ENCODE measurements at regions not wholly inside any gene's neighbourhood (a gene's known extent, or its start where the extent isn't known, plus 50 kb on each side); places are given as distances from the start of the nearest gene placed in this dataset.
"Not testable (repeated sequence)": the region's sequence is repeated elsewhere in the genome, so short reads cannot be mapped to it uniquely, and the experiment has no call there.

DNA sequence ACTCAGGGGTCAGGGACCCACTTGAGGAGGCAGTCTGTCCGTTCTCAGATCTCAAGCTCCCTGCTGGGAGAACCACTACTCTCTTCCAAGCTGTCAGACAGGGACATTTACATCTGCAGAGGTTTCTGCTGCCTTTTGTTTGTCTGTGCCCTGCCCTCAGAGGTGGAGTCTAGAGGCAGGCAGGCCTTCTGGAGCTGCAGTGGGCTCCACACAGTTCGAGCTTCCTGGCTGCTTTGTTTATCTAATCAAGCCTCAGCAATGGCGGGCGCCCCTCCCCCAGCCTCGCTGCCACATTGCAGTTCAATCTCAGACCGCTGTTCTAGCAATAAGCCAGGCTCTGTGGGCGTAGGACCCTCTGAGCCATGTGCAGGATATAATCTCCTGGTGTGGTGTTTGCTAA lies 233.0 kb downstream of the OTUD1 start:
- not testable (repeated sequence) for H3K4me3 ChIP-seq (ENCODE audit: low read length); H3K4me1 ChIP-seq (ENCODE audit: insufficient read depth, low read length); H3K27ac ChIP-seq (ENCODE audit: low read length); H3K9ac ChIP-seq (ENCODE audit: low read depth, low read length); H3K9me3 ChIP-seq (ENCODE audit: insufficient read depth, low read depth, low read length); H3K27me3 ChIP-seq (ENCODE audit: insufficient read depth, low read length); H3K36me3 ChIP-seq (ENCODE audit: insufficient read depth, low read depth, low read length)

DNA sequence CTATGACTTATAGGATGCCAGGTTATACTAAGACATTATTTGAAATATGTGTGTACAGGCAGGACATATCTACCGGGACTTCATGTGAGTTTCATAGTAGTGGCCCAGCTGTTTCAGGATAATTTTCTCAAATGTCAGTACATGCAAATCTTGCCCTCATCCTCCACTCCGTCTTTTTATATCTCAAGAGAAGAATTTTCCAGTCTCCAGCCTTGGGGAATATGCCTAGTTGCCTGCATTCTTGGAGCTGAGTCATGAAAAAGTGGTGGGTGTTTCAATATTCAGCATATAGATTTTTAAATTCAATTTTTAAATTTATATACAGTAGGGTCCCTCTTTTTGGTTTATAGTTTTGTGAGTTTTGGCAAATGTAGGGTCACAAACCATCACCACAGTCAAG lies 236.7 kb downstream of the OTUD1 start:
- Histone ChIP-seq H3K9ac (ENCODE audit: low read depth, low read length) (no peak overlapping the region), H3K4me3 (ENCODE audit: low read length) (no peak overlapping the region), H3K9me3 (ENCODE audit: insufficient read depth, low read depth, low read length) (no peaks in the 10 kb centered on the region; the same call in none of the 2 replicates), H3K36me3 (ENCODE audit: insufficient read depth, low read depth, low read length) (no peaks in the 10 kb centered on the region), H3K4me1 (ENCODE audit: insufficient read depth, low read length) (no peaks in the 10 kb centered on the region), H3K27me3 (ENCODE audit: insufficient read depth, low read length) (no peaks in the 10 kb centered on the region), H3K27ac (ENCODE audit: low read length) (no peak overlapping the region)

DNA sequence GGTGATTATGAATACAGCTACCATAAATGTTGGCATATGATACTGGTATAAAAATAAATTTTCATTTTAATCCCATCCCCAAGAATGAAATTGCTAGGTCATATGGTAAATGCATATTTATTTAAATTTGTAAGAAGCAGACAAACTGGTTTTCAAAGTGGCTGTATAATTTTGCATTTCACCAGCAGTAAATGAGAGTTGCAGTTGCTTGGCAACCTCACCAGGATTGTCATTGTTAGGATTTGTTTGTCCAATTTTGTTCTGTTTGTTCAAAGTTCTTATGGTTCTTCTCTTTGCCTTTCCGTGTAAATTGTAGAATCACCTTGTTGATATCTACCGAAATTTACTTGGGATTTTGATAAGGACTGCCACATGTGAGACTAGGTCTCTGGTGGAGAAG lies 237.4 kb downstream of the OTUD1 start:
- H3K27ac ChIP-seq (ENCODE audit: low read length) = no peak overlapping the region
- no peaks in the 10 kb centered on the region; the same call in none of the 2 replicates for H3K9me3 ChIP-seq (ENCODE audit: insufficient read depth, low read depth, low read length)
- no peak overlapping the region for H3K4me3 ChIP-seq (ENCODE audit: low read length)
- no peaks in the 10 kb centered on the region for H3K4me1 ChIP-seq (ENCODE audit: insufficient read depth, low read length)
- no peak overlapping the region for H3K9ac ChIP-seq (ENCODE audit: low read depth, low read length)
- no peaks in the 10 kb centered on the region for H3K27me3 ChIP-seq (ENCODE audit: insufficient read depth, low read length)
- no peaks in the 10 kb centered on the region for H3K36me3 ChIP-seq (ENCODE audit: insufficient read depth, low read depth, low read length)

DNA sequence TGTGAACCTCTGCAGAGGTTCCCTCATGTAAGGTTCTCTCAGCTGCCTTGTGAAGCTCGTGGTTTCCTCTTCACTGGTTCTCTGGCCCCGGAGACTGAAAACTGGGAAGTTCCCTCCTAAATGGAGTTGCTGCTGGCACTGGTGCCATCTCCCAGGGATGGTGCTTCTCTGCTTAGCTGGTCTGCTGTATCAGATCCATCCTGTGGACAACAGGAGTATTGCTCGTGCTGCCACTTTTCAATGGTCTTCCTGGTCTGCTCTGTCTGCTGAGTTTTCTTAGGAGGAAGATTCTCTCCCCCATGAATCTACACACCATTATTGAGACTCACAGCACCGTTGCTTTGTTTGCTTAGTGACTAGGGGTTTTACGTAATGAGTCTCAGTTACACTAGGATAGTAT lies 247.8 kb downstream of the OTUD1 start:
- no peaks in the 10 kb centered on the region for H3K9me3 ChIP-seq (ENCODE audit: insufficient read depth, low read depth, low read length)
- no peak overlapping the region for H3K4me3 ChIP-seq (ENCODE audit: low read length)
- H3K36me3 ChIP-seq (ENCODE audit: insufficient read depth, low read depth, low read length) = no peaks in the 10 kb centered on the region
- no peak overlapping the region for H3K27ac ChIP-seq (ENCODE audit: low read length)
- no peak overlapping the region for H3K9ac ChIP-seq (ENCODE audit: low read depth, low read length)
- H3K4me1 ChIP-seq (ENCODE audit: insufficient read depth, low read length) = no peaks in the 10 kb centered on the region
- H3K27me3 ChIP-seq (ENCODE audit: insufficient read depth, low read length) = peaks cover 29% of the 10 kb centered on the region

DNA sequence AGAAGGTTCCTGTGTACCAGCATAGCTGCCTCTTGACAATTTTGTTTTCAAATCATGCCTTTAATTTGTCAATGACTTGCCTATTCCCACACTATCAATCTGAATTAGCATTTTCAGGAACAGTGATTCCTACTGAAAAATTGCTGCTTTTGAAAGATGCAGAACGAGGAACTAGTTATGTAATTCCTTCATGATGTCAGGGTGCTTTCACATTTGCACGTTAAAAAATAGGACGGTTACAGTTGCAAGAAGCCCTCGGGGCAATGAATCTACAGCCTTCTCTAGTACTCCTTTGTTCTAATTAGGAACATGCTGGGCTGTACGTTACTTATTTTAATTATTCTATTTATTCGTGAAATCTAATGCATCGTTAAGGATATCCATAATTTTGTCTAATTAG lies 253.9 kb downstream of the OTUD1 start:
- peaks cover 89% of the 10 kb centered on the region for H3K27me3 ChIP-seq (ENCODE audit: insufficient read depth, low read length)

DNA sequence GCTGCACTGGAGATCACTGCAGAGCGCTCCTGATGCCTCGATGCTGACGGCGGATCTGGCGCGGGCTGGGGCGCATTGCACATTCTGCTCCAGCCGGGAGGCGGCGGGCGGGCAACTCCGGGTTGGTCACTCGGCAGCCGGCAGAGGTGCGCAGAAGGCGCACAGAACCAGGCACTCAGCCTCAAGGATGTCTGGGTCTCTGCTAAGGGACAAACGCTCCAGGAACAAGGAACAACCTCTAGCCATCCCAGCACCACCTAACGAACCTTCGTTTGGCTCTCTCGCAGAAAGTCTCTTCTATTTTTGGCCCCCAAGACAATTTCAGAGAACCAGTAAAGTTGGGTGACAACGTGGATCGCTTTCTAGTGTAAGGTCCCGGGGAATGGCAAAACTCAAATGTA lies 254.6 kb downstream of the OTUD1 start:
- Histone ChIP-seq H3K9me3 (ENCODE audit: insufficient read depth, low read depth, low read length) (no peaks in the 10 kb centered on the region), H3K27me3 (ENCODE audit: insufficient read depth, low read length) (peaks cover 97% of the 10 kb centered on the region), H3K36me3 (ENCODE audit: insufficient read depth, low read depth, low read length) (no peaks in the 10 kb centered on the region), H3K27ac (ENCODE audit: low read length) (no peak overlapping the region), H3K4me3 (ENCODE audit: low read length) (peak overlapping the region; percentile 80), H3K4me1 (ENCODE audit: insufficient read depth, low read length) (no peaks in the 10 kb centered on the region; the same call in 1 of the 2 replicates), H3K9ac (ENCODE audit: low read depth, low read length) (no peak overlapping the region)

More for the DNA sequence above, 253.9 kb downstream of the OTUD1 start:
- H3K9me3 ChIP-seq (ENCODE audit: insufficient read depth, low read depth, low read length) = no peaks in the 10 kb centered on the region
- H3K36me3 ChIP-seq (ENCODE audit: insufficient read depth, low read depth, low read length) = no peaks in the 10 kb centered on the region
- H3K4me1 ChIP-seq (ENCODE audit: insufficient read depth, low read length) = no peaks in the 10 kb centered on the region; the same call in 1 of the 2 replicates
- H3K27ac ChIP-seq (ENCODE audit: low read length) = no peak overlapping the region
- no peak overlapping the region for H3K4me3 ChIP-seq (ENCODE audit: low read length)
- no peak overlapping the region for H3K9ac ChIP-seq (ENCODE audit: low read depth, low read length)

DNA sequence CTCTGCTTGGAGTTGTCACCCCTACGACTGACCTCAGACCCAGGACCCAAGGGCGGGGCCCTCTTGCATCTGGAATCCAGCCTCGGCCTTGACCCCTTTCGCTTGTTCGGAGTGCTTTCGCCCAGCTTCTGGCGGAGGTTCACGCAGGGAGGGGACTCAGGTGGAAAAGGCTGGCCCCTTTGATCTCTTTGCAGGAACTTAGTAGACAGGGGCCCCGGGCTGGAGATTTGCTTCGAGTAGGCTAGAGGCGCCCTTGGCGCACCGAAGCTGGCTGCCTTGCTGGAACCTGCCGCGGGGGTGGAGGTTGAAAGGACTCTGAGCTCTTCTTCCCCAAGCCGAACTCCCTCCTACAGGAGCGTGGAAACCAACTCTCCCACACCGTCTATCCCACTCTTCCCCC lies 255.1 kb downstream of the OTUD1 start:
- no peaks in the 10 kb centered on the region; the same call in 1 of the 2 replicates for H3K4me1 ChIP-seq (ENCODE audit: insufficient read depth, low read length)
- H3K9me3 ChIP-seq (ENCODE audit: insufficient read depth, low read depth, low read length) = no peaks in the 10 kb centered on the region
- no peaks in the 10 kb centered on the region for H3K36me3 ChIP-seq (ENCODE audit: insufficient read depth, low read depth, low read length)
- peaks cover 99% of the 10 kb centered on the region for H3K27me3 ChIP-seq (ENCODE audit: insufficient read depth, low read length)
- H3K27ac ChIP-seq (ENCODE audit: low read length) = no peak overlapping the region
- H3K9ac ChIP-seq (ENCODE audit: low read depth, low read length) = no peak overlapping the region
- H3K4me3 ChIP-seq (ENCODE audit: low read length) = peak overlapping the region; percentile 80

DNA sequence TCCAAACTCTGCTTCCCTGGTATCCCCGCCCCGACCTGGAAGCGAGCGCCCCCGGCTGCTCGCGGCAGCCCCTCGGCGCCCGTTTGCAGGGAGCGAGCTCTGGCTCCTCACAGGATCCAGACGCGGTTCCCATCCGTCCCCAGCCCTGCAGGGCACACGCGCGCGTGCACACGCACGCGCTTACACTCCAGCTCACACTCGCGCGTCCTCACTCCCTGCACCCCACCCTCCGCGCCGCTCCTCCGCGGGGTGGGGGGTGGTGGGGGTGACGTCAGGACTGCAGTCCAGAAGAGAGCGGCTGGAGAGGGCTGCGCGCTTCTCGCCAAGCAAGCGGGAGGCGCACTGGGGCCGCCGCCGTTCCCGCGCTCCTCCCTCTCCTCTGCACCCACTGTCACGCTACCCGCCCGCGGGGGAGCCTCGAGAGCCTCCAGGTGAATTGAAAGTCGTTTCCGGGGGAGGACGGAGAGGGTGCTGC lies 255.6 kb downstream of the OTUD1 start:
- no peak overlapping the region for H3K9ac ChIP-seq (ENCODE audit: low read depth, low read length)

DNA sequence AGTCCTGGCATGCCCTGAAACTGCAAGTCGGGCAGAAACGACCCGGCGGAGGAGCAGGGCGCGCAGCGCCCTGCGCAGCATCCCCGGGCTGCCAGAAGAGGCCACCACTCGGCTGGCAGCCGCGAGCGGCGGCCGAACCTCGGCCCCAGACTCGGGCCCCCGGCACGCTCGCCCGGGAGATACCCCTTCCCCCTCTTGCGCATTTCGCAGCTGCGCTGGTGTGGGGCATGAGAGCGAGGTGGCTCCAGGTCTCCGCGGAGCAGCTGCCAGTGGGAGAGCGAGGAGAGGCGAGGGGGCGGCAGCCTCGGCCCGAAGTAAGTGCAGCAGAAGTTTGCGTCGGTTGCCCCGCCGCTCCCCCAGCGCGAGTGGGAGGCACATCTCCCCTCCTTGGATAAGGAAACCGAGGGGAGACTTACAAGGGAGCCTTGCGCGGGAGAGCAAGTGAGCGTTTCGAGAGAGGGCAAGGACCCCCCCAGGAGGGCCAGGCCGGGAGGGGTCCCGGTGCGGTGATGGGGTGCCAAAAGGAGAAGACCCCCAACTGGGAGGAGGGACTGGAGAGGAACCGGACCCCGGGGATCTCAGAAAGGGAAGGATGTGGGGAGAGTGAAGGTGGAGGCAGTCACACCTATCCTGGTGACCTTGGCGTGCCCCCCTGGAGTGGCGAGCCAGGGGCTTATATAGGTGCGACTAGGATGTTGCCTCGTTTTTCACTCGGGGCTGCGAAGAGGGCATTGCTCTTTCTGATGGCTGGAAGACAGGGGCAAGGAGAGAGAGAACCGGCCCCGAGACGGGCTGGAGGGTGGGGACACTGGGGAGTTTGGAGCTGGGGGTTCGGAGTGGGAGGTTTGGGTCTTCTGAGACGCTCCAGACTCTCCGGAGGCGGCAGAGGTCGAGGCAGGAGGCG lies 256.3 kb downstream of the OTUD1 start:
- H3K4me1 ChIP-seq (ENCODE audit: insufficient read depth, low read length) = no peaks in the 10 kb centered on the region; the same call in 1 of the 2 replicates
- no peak overlapping the region for H3K27ac ChIP-seq (ENCODE audit: low read length)
- no peak overlapping the region for H3K9ac ChIP-seq (ENCODE audit: low read depth, low read length)
- peak overlapping the region; percentile 80 for H3K4me3 ChIP-seq (ENCODE audit: low read length)
- no peaks in the 10 kb centered on the region for H3K36me3 ChIP-seq (ENCODE audit: insufficient read depth, low read depth, low read length)
- no peaks in the 10 kb centered on the region for H3K9me3 ChIP-seq (ENCODE audit: insufficient read depth, low read depth, low read length)
- peaks cover 92% of the 10 kb centered on the region for H3K27me3 ChIP-seq (ENCODE audit: insufficient read depth, low read length)

More for the DNA sequence above, 255.6 kb downstream of the OTUD1 start:
- peak overlapping the region; percentile 80 for H3K4me3 ChIP-seq (ENCODE audit: low read length)
- H3K9me3 ChIP-seq (ENCODE audit: insufficient read depth, low read depth, low read length) = no peaks in the 10 kb centered on the region
- H3K4me1 ChIP-seq (ENCODE audit: insufficient read depth, low read length) = no peaks in the 10 kb centered on the region; the same call in 1 of the 2 replicates
- peaks cover 99% of the 10 kb centered on the region for H3K27me3 ChIP-seq (ENCODE audit: insufficient read depth, low read length)
- no peak overlapping the region for H3K27ac ChIP-seq (ENCODE audit: low read length)
- H3K36me3 ChIP-seq (ENCODE audit: insufficient read depth, low read depth, low read length) = no peaks in the 10 kb centered on the region

DNA sequence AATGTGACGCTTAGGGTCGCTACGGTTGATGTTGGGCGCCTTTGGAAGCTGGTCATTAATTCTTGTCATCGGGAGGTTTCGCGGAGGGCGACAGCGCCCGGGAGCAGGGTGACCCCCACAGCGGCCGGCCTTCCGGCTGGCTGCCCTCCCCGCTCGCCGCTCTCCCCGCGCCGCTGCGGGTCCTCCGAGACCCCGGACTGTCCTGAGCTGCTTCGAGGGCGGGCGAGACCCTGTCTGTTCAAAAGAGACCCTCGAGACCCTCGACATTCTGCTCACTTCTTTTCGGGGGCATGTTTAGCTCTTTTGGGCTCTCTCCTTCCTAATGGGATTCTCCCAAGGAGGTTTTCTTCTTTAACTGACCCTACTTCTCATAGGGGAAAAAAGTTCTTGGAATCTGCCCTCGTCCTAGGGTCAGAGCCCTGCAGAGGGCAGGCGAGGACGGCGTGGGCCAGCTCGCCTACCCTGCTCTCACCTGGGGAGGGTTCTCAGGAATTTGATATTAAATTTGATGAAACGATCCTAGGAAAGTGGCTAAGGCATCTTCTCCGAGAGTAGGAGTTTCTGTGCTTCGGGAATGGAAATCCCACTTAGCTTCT lies 257.0 kb downstream of the OTUD1 start:
- H3K9ac ChIP-seq (ENCODE audit: low read depth, low read length) = no peak overlapping the region
- H3K27me3 ChIP-seq (ENCODE audit: insufficient read depth, low read length) = peaks cover 84% of the 10 kb centered on the region
- no peaks in the 10 kb centered on the region; the same call in 1 of the 2 replicates for H3K4me1 ChIP-seq (ENCODE audit: insufficient read depth, low read length)
- H3K4me3 ChIP-seq (ENCODE audit: low read length) = peak overlapping the region; percentile 80
- no peak overlapping the region for H3K27ac ChIP-seq (ENCODE audit: low read length)
- H3K9me3 ChIP-seq (ENCODE audit: insufficient read depth, low read depth, low read length) = no peaks in the 10 kb centered on the region
- H3K36me3 ChIP-seq (ENCODE audit: insufficient read depth, low read depth, low read length) = no peaks in the 10 kb centered on the region

DNA sequence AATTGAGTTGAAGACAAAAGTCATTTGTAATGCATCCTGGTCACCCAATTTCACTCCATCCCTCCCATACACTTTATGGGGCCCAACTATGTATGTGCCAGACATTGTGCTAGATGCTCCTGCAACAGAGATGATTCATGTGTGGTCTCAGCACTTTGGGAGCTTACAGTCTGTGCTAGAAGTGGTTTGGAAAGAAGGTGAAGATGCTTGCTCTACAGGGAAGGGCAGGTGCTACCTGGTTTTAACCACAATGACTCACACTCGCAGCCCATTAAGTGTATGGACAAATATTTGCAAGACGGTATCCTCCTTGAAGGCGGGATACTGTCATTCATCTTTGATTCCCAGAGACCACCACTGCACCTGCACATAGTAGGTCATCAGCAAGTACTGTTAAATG lies 257.6 kb downstream of the OTUD1 start:
- H3K27ac ChIP-seq (ENCODE audit: low read length) = no peak overlapping the region
- H3K27me3 ChIP-seq (ENCODE audit: insufficient read depth, low read length) = peaks cover 85% of the 10 kb centered on the region
- no peak overlapping the region for H3K4me3 ChIP-seq (ENCODE audit: low read length)
- no peaks in the 10 kb centered on the region for H3K9me3 ChIP-seq (ENCODE audit: insufficient read depth, low read depth, low read length)
- no peak overlapping the region for H3K9ac ChIP-seq (ENCODE audit: low read depth, low read length)
- no peaks in the 10 kb centered on the region; the same call in 1 of the 2 replicates for H3K4me1 ChIP-seq (ENCODE audit: insufficient read depth, low read length)
- no peaks in the 10 kb centered on the region for H3K36me3 ChIP-seq (ENCODE audit: insufficient read depth, low read depth, low read length)

DNA sequence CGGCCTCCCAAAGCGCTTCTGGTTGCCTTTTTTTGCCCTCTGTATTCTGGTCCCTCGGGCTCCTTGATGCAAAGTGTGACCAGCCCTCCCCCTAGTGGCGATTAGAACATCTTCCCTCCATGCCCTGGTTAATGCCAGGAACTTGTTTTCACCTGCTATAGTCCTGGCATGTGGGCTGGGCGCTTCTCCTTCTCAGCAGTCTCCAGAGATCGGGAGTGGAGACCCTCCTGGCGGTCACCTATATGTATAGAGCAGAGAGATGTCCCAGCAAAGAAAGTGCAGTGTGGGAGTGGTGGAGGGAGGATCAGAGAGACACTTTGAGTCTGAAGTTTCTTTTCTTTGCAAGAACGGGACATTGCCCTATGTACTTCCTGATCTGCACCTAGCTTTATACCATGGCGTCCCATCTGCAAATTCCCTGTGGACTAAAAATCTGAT lies 264.1 kb downstream of the OTUD1 start:
- no peak overlapping the region for H3K4me3 ChIP-seq (ENCODE audit: low read length)
- no peaks in the 10 kb centered on the region for H3K4me1 ChIP-seq (ENCODE audit: insufficient read depth, low read length)
- H3K27me3 ChIP-seq (ENCODE audit: insufficient read depth, low read length) = peaks cover 28% of the 10 kb centered on the region
- H3K27ac ChIP-seq (ENCODE audit: low read length) = no peak overlapping the region
- peaks cover 7% of the 10 kb centered on the region for H3K9me3 ChIP-seq (ENCODE audit: insufficient read depth, low read depth, low read length)
- no peak overlapping the region for H3K9ac ChIP-seq (ENCODE audit: low read depth, low read length)
- no peaks in the 10 kb centered on the region for H3K36me3 ChIP-seq (ENCODE audit: insufficient read depth, low read depth, low read length)

Data from iPS-20b (cell line).